HG02678 (cell line): ENCODE measurements at regions not wholly inside any gene's neighbourhood (a gene's known extent, or its start where the extent isn't known, plus 50 kb on each side); places are given as distances from the start of the nearest gene placed in this dataset.

Experiments
- ATAC-seq: cut with Tn5 transposase; IDR thresholded peaks from one replicate; pipeline ENCODE4 v1.9.1; 2021; ENCODE audit warnings: mild to moderate bottlenecking, moderate library complexity; ENCODE audit not compliant: unreplicated experiment

DNA sequence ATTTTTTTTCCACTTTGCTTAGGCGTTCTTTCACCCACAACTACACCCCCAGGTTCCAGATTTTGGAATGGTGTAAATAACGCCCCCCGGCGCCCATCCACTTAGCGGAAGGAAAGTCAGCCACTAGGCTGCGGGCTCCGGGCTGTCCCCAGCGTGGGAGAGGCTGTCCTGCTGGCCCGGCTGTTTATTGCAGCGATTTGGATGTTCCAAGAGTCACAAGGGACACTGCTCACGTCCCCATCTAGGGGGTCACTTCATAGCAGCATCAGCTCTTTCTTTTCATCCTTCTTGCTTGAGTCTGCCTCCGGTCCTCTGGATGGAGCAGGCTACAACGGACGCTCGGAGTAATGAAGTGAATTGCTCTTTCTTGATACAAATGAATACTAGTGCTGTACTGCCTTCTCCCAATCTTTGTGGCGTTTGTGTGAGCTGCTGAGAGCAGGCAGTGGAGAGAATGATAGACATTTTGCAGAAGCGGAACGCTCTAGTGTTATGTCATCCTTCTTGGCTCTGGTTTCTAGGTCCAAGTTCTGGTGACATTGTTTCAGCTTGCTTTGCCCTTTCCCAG, 50.7 kb upstream of the PAIP2B start:
- ATAC-seq: no peak

DNA sequence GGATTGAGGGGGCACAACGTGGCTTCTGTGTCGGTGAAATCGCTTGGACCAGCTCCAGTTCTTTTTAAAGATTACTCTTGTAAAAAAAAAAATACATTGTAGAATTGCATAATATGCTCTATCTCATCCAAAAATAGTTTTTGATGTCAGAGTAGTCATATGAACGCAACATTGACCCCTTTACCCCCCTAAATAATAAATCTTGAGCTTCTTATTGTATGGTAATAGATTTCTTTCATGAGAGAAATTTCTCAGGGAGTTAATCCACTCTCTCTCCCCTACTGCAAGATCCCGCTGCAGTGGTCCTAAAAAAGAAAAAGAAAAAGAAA, 50.2 kb upstream of the PAIP2B start:
- no peak for ATAC-seq

DNA sequence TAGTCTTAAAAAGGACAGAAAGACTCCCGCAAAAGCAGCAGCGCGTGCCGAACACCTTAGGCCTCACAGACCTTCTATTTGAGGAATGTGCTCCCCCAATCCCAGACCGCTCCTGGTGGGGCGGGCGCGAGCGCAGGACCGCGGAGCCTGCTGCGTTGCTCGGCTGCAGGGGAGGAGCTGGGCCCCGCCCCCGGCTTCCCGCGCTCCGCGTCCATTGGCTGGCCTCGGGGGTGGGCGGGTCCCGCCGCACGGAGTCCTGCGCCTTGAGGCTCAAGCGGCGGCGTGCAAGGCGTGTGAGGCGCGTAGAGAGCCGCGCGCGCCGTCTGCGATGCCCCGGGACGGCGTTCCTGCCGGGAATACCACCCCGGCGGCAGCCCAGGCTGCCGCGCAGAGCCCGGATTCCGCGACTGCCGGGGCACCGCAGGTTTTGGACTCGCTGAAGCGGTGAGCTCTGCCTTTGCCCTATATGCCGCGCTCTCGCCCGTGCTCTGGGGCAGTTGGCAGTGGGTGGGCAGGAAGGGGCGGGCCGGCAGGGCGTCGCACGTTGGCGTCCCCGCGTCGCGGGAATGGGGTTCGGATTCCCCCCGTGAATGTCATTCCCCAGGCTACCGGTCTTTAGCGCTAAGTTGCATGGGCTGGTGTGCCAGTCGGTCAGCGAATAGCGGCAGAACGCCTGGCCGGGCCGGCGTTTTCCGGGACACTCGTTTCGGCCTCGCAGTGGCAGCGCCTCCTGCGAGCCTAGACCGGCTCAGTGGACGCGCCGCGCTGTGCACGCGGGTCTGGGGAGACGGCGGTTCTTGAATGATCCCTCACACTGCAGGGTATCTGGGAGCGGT, 49.6 kb upstream of the PAIP2B start:
- ATAC-seq: peak; percentile 99
